HG03045 (cell line): ENCODE measurements at regions not wholly inside any gene's neighbourhood (a gene's known extent, or its start where the extent isn't known, plus 50 kb on each side); places are given as distances from the start of the nearest gene placed in this dataset.
"Not testable (repeated sequence)": the region's sequence is repeated elsewhere in the genome, so short reads cannot be mapped to it uniquely, and the experiment has no call there.

Source experiments
- ATAC-seq: cut with Tn5 transposase; IDR thresholded peaks from one replicate; pipeline ENCODE4 v1.9.1; 2021; ENCODE audit warnings: mild to moderate bottlenecking, moderate library complexity; ENCODE audit not compliant: unreplicated experiment

DNA sequence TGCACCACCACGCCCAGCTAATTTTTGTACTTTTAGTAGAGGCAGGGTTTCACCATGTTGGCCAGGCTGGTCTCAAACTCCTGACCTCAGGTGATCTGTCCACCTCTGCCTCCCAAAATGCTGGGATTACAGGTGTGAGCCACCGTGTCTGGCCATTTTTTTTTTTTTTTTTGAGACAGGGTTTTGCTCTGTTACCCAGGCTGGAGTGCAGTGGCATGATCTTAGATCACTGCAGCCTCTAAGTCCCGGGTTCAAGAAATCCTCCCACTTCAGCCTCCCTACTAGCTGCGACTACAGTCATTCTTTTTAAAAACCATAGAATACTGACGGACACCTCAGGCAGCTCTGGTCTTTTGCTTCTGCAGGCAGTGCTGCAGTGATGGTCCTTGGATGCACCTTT, 54.9 kb upstream of the PTPN1 start:
- ATAC-seq = not testable (repeated sequence)

DNA sequence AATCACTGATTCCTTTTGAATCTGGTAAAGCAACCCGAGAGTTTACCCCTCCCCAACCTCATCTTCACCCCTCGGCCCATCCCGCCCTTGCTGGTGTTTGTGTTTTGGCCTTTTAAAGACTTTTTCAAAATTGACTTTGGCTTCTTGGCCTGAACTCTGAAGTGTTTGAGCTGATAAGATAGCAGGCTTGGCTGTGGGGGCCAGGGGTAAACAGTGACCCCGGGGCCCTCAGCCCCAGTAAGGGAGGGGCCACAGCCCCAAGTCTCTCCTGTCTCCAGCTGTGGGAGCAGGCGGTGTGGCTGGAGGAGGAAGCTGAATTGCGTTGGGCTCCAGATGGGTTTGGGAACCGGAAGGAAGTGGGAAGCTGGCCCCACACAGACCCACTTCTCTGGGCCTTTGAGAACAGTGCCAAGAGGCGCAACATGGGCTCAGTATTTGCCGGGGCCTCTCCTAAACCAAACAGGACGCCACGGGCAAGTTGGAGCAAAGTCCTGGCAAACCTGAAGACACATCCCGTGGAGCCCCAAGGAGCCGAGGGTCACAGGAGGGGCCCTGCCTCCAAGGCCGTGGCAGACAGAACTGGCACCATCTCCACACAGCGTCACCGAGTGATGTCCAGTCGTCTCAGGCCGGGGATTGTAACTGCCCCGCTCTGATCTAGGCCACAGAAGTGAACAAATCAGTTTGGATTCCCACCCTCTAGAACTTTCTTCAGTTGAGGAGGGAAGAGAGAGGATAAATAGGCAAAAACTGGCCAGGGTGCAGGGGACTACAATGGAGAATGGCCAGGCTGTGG, 54.3 kb upstream of the PTPN1 start:
- ATAC-seq = no peak

DNA sequence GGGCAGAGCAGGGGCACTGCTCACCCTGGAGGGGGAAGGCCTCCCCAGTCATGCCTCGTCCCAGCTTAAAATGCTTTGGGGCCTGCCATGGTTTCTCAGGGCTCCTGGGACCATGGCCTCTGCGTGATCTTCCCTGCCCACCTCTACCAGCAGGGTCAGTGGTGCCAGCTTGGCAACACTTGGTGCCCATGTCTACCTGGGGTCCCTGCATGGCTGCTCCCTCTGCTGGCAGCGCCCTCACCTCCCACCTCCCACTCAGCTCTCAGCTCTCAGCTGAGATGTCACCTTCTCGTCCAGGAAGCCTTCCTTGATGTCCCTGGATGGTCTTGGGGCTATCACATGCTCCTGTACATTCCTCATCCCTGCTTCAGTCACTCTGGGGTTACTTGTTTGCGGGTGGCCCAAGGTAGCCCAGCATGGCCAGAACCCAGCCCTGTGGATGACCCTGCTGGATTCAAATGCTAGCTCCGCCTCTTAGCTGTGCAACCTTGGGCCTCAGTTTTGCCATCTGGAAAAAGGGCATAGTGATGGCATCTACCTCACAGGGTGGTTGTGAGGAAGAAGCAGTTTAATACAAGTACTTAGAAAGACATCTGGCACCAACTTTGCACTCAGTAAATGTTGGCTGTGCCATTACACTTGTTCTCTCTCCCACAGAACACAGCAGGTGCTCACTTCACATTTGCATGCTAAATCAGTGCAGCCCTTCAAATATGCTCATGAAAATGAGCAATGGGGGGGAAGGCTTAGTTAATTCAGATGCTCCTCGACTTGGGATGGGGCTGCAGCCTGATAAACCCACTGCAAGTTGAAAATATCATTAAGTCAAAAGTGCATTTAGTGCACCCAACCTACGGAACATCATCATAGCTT, 53.5 kb upstream of the PTPN1 start:
- ATAC-seq = no peak

DNA sequence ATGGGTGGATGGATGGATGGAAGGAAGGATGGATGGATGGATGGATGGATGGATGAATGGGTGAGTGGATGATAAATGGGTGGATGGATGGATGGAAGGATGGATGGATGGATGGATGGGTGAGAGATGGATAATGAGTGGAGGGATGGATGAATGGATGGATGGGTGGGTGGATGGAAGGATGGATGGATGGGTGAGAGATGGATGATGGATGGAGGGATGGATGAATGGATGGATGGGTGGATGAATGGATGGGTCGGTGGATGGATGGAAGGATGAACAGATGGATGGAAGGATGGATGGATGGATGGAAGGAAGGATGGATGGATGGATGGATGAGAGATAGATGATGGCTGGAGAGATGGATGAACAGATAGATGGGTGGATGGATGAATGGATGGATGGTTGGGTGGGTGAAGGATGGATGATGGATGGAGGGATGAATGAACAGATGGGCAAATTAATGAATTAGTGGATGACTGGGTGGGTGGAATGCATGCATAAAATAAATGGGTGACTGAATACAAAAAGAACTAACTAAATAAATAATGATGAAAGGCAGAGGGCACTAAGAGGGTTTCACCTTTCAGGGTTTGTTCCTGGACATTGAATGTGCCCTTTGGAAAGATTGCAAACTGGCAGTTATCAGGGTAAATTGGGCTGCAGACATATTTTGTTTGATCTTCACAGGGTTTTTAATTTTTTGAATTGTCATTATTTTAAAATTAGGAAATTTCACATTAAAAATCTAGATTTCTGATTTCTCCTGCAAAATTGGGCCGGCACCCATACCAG, 50.9 kb upstream of the PTPN1 start:
- ATAC-seq = no peak

DNA sequence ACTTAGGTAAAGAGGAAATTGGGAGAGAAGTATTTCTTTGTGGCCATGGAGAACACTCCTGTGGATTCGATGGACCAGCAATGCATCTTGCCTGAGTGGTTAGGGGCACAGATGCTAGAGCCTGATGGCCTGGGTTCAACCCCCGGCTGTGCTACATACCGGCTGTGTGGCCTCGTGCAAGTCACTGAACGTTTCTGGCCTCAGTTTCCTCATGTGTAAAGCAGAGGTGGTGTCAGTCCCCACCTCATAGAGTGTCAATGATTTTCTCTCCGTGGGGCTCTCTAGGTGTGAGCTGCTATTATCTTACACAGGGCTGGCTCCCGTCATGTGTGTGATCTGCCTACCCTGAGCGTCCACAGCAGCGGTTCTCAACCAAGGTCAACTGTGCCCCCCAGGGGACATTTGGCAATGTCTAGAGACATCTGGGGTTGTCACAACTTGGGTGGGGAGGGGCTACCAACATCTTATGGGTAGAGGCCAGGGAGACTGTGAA, 50.0 kb upstream of the PTPN1 start:
- no peak for ATAC-seq
